Aorta (tissue), 5 donors: ENCODE measurements at regions not wholly inside any gene's neighbourhood (a gene's known extent, or its start where the extent isn't known, plus 50 kb on each side); places are given as distances from the start of the nearest gene placed in this dataset.

ENCODE experiments used
- ATAC-seq: fragments of 200-7000 bp; cut with Tn5 transposase; one replicate; pipeline ENCODE4 v1.9.1; 2022; ENCODE audit warnings: moderate library complexity; ENCODE audit not compliant: low FRiP score
- DNase-seq, 2 donors: peaks; one replicate each; pipeline ENCODE4 v3.0.0-alpha.2; 2020
- H3K27ac ChIP-seq, 2 donors: one replicate each; pipeline ENCODE4 v1.5.1; 2013; ENCODE audit warnings: low read length in 2 of 2, mild to moderate bottlenecking in 2 of 2, moderate library complexity in 2 of 2, control low read depth in 1 of 2, inconsistent platforms in 1 of 2, low read depth in 1 of 2
- H3K27me3 ChIP-seq, 2 donors: one replicate each; pipeline ENCODE4 v1.6.1; 2013; ENCODE audit warnings: control low read depth in 1 of 2, low read length in 1 of 2, mild to moderate bottlenecking in 1 of 2, moderate library complexity in 1 of 2; ENCODE audit not compliant: insufficient read depth in 2 of 2, control insufficient read depth in 1 of 2
- H3K36me3 ChIP-seq, 2 donors: one replicate each; pipeline ENCODE4 v1.6.1; 2013; ENCODE audit warnings: control low read depth in 1 of 2, low read length in 1 of 2, mild to moderate bottlenecking in 1 of 2; ENCODE audit not compliant: insufficient read depth in 2 of 2, control insufficient read depth in 1 of 2
- H3K4me1 ChIP-seq, 2 donors: one replicate each; pipeline ENCODE4 v1.6.1; 2013; ENCODE audit warnings: low read length in 2 of 2, control low read depth in 1 of 2, mild to moderate bottlenecking in 1 of 2, moderate library complexity in 1 of 2; ENCODE audit not compliant: insufficient read depth in 2 of 2, control insufficient read depth in 1 of 2
- H3K4me3 ChIP-seq, 2 donors: one replicate each; pipeline ENCODE4 v1.5.1; 2013; ENCODE audit warnings: low read length in 2 of 2, control low read depth in 1 of 2, mild to moderate bottlenecking in 1 of 2
- H3K9me3 ChIP-seq: one replicate; pipeline ENCODE4 v1.6.1; 2013; ENCODE audit warnings: mild to moderate bottlenecking, low read length; ENCODE audit not compliant: control insufficient read depth
- WGBS, 2 donors: extraction: QIAGEN DNeasy Blood & Tissue Kit; methylation state at CpG; one replicate each; pipeline ENCODE4 v1.1.7; 2013; 5-methylcytosine and 5-hydroxymethylcytosine counted together
- intact Hi-C, 2 donors: fragments of 100-400 bp; cut with DNase I; formaldehyde crosslinking; loops; one replicate each; pipeline versions ENCODE4 v1.14.2 to v1.15.0; 2022
- donor health status: healthy with polysubstance abuse.
- donor health status: Bipolar disorder and iron deficiency.
- donor health status: DM: no; HTN: no; CAD: no.
- donor health status: DM: no; HTN: no; CAD: no.
- donor health status: DM: yes; HTN: yes; CAD: no.

DNA sequence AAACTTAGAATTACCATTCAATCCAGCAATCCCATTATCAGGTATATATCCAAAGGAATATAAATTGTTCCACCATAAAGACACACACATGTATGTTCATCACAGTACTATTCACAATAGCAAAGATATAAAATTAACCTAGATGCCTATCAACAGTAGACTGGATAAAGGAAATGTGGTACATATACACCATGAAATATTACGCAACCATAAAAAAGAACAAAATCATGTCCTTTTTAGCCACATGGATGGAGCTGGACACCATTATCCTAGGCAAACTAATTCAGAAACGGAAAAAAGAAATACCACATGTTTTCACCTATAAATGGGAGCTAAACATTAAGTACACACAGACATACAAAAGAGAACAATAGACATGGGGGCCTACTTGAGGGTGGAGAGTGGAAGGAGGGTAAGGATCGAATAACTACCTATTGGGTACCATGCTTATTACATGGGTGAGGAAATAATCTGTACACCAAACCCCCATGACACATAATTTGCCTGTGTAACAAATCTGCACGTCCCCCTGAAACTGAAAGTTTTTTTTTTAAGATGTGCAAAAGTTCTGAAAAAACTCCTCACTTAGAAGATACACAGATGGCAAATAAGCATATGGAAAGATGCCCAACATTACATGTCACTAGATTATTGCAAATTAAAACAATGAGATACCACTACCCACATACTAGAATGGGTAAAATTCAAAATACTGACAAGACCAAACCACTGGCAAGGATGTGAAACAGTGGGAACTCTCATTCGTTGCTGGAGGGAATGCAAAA, 313.0 kb upstream of the CD180 start:
- WGBS, 2 donors: 69 to 89% methylated on average over 5 of the region's 5 CpGs
- ATAC-seq: no peak
- no peak overlapping the region for H3K27ac ChIP-seq

DNA sequence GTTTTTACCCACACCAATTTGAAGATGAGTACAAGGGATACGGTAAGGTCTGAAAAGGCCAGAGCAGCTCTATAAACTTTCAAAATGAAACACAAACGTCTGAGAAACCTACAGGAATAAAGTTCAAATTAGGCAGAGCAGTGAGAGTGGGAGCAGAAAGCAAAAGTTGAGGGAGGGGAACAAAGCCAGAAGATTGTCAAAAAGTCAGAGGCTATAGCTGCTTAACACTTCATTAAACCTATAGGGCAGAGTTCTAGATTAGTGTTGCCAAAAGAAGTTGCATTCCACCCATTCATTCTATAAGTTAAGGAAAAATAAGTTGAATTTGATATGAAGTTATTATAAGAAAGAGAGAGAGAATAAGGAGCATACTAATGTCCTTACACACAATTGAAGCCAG, 309.6 kb upstream of the CD180 start:
- Histone ChIP-seq H3K27me3 (no peaks in the 10 kb centered on the region), H3K27ac (no peak overlapping the region), H3K4me1 (no peaks in the 10 kb centered on the region), H3K36me3 (no peaks in the 10 kb centered on the region), H3K9me3 (no peaks in the 10 kb centered on the region), H3K4me3 (no peak overlapping the region)
- intact Hi-C loops: no loop called here
- whole genome bisulfite sequencing, 2 donors: 73 to 84% methylated on average over 2 of the region's 2 CpGs
- no peak for DNase-seq
- ATAC-seq: no peak

More for the DNA sequence above, 313.0 kb upstream of the CD180 start:
- no peak for DNase-seq
- intact Hi-C loops: no loop called here
- Histone ChIP-seq H3K4me3 (no peak overlapping the region), H3K27me3 (no peaks in the 10 kb centered on the region), H3K36me3 (no peaks in the 10 kb centered on the region), H3K4me1 (no peaks in the 10 kb centered on the region), H3K9me3 (no peaks in the 10 kb centered on the region)

GRCh38 chr5:67502951-67503350, 306.4 kb upstream of the CD180 start:
- Histone ChIP-seq H3K36me3 (no peaks in the 10 kb centered on the region), H3K4me3 (no peak overlapping the region), H3K4me1 (no peaks in the 10 kb centered on the region), H3K27me3 (no peaks in the 10 kb centered on the region), H3K27ac (no peak overlapping the region), H3K9me3 (no peaks in the 10 kb centered on the region)
- 93 to 100% methylated on average over 1 of the region's 1 CpG for WGBS, 2 donors
- DNase-seq: no peak
- no peak for ATAC-seq
- intact Hi-C loops: no loop called here

DNA sequence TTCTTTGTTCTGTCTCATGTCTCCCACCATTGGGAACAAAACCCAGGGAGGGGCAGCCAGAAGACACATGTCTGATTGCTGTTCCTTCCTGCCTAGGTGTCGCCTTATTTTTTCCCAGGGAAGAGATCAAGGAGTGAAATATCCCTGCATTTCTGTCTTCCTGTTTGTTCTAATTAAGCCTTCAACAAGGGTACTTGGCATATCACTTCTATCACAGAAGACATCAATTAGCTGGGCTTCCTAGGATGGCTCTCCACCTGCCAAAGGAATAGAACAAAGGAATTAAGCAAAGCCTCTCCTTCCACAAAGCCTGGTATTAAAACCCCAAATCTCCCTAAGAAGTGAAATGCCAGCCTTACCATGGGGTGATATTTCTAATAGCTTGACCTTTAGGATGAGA, 299.5 kb upstream of the CD180 start:
- Histone ChIP-seq H3K4me1 (peaks cover 0 to 2% of the 10 kb centered on the region in 2 donors), H3K36me3 (no peaks in the 10 kb centered on the region), H3K9me3 (no peaks in the 10 kb centered on the region), H3K4me3 (no peak overlapping the region), H3K27me3 (no peaks in the 10 kb centered on the region), H3K27ac (no peak overlapping the region)
- WGBS, 2 donors: 94 to 98% methylated on average over 1 of the region's 1 CpG
- DNase-seq: no peak
- intact Hi-C loops: no loop called here
- ATAC-seq: no peak

DNA sequence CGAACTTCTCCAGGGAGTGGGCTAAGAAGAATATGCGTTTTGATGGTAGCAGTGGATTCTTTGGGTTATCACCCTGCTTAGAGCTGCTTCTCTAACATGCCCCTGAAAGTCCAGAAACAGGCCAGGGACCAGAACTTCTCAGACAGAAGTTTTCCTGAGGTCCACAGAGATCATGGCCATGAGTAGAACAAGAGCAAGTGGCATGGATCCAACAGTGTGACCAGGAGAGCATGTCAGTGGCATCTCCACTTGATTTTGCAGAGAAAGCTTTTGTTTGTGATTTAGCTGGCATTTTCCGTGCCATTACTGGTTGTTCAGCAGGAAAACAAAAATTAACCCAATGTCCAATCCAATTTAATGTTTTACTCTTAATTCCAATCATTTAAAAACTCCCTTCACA, 298.5 kb upstream of the CD180 start:
- H3K27me3 ChIP-seq: no peaks in the 10 kb centered on the region
- 89 to 91% methylated on average over 3 of the region's 3 CpGs for WGBS, 2 donors
- H3K27ac ChIP-seq: no peak overlapping the region
- DNase-seq (no peak), ATAC-seq (no peak)
- H3K9me3 ChIP-seq: no peaks in the 10 kb centered on the region
- intact Hi-C loops: no loop called here
- no peak overlapping the region for H3K4me3 ChIP-seq
- no peaks in the 10 kb centered on the region for H3K36me3 ChIP-seq
- peaks cover 0 to 2% of the 10 kb centered on the region in 2 donors for H3K4me1 ChIP-seq

- Histone ChIP-seq H3K4me1 (peaks cover 0 to 2% of the 10 kb centered on the region in 2 donors), H3K27ac (no peak overlapping the region), H3K36me3 (no peaks in the 10 kb centered on the region), H3K9me3 (no peaks in the 10 kb centered on the region), H3K4me3 (no peak overlapping the region), H3K27me3 (no peaks in the 10 kb centered on the region)
- 89 to 92% methylated on average over 14 of the region's 14 CpGs for WGBS, 2 donors
- no peak for DNase-seq
- ATAC-seq: peak; percentile 70
- intact Hi-C loops: loop anchor here in 1 of 2 donors (5.0 kb wide), 1 partner anchor 758 kb away; no protein-coding TSS in a partner anchor
These were observed 297.7 kb upstream of the CD180 start for GRCh38 chr5:67494186-67494855.

DNA sequence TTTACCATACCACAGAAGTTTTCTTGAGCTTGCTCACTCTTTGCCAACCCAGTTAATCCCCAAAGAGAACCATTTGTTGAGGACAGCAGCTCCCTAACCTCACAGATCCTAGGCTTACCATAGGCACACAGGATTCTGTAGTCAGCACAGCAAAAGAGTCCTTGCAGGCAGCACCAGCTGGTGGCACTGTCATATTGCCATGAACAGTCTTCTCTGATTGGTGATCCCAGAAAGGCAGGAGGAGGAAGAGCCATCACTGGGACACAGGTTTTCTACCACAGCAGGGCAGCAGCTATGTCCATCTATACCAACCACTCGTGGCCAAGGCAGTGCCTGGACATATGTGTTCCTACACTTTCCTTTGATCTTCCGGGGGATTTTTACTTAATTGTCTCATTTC, 297.1 kb upstream of the CD180 start:
- no peaks in the 10 kb centered on the region for H3K27me3 ChIP-seq
- no peak overlapping the region for H3K4me3 ChIP-seq
- intact Hi-C loops: loop anchor here in 1 of 2 donors (5.0 kb wide), 1 partner anchor 759 kb away; no protein-coding TSS in a partner anchor
- DNase-seq (no peak), ATAC-seq (peak; percentile 64)
- peaks cover 0 to 2% of the 10 kb centered on the region in 2 donors for H3K4me1 ChIP-seq
- whole genome bisulfite sequencing, 2 donors: 89 to 90% methylated on average over 2 of the region's 2 CpGs
- no peaks in the 10 kb centered on the region for H3K9me3 ChIP-seq
- no peak overlapping the region for H3K27ac ChIP-seq
- H3K36me3 ChIP-seq: no peaks in the 10 kb centered on the region

DNA sequence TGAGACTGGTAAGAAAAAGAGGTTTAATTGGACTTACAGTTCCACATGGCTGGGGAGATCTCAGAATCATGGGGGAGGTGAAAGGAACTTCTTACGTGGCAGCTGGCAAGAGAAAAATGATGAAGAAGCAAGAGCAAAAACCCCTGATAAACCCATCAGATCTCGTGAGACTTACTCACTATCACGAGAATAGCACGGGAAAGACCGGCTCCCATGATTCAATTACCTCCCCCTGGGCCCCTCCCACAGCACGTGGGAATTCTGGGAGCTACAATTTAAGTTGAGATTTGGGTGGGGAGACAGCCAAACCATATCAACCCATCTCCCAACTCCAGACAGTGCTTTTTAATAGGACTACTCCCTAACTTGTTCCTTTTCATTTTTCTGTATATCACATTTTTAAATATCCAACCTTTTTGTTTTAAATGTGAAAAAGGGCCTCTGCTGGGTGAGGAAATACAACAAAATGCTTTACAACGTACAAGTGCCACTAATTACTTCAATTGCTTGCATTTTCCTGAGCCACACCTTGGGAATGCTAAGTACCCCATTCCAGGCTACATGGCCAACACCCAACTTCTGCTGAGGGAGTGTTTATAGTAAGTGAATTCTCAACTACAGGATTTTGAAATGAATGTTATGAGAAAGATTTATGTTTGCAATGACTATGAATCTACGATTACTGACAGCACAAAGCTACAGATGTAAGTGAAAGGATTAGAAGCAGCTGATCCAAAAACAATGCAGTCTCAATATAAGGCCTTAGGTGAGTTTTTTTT, 294.1 kb upstream of the CD180 start:
- WGBS, 2 donors: 75 to 77% methylated on average over 8 of the region's 8 CpGs
- DNase-seq (no peak), ATAC-seq (no peak)
- no peak overlapping the region for H3K4me3 ChIP-seq
- peaks cover 0 to 2% of the 10 kb centered on the region in 2 donors for H3K4me1 ChIP-seq
- no peaks in the 10 kb centered on the region for H3K36me3 ChIP-seq
- no peaks in the 10 kb centered on the region for H3K27me3 ChIP-seq
- intact Hi-C loops: loop anchor here in 1 of 2 donors (5.0 kb wide), 1 partner anchor 762 kb away; no protein-coding TSS in a partner anchor
- H3K9me3 ChIP-seq: no peaks in the 10 kb centered on the region
- no peak overlapping the region for H3K27ac ChIP-seq
